ENCODE measurements at regions not wholly inside any gene's neighbourhood (a gene's known extent, or its start where the extent isn't known, plus 50 kb on each side); places are given as distances from the start of the nearest gene placed in this dataset.

DNA sequence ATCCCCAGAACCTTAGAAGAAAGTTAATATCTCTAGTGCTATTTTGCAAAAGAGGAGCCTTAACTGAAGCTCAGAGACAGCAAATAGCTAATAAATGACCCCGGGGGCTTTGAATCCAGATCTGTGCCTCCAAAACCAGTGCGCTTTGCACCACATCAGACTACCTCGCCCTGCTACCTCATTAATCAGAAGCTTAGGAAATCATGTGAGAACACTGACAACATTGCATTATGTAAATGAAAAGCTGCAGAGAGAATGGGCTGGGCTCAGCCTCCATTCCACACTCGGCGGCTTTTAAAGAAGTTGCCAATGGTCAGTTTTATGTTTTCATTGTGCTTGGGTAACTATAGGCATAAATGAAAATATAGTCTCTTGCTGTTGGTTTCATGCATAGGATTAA, 54.0 kb upstream of the STMND1 start:
- Histone ChIP-seq H3K4me3 (ENCODE audit: low read length) (no peak overlapping the region), H3K4me1 (ENCODE audit: control insufficient read depth, insufficient read depth, low read length) (no peaks in the 10 kb centered on the region), H3K36me3 (ENCODE audit: control insufficient read depth, insufficient read depth, low read length) (no peaks in the 10 kb centered on the region), H3K27me3 (ENCODE audit: control insufficient read depth, insufficient read depth, low read length) (peaks cover 3% of the 10 kb centered on the region), H3K27ac (ENCODE audit: low read length) (no peak overlapping the region), H3K9me3 (ENCODE audit: control insufficient read depth, insufficient read depth, low read length) (no peaks in the 10 kb centered on the region)
- no peak for ATAC-seq
- WGBS (ENCODE audit: insufficient coverage) = 95% methylated on average over 5 of the region's 5 CpGs
- Mint-ChIP-seq H3K36me3 (no peaks in the 10 kb centered on the region), H3K27me3 (ENCODE audit: low read depth in 2 of 2) (peaks cover 11 to 35% of the 10 kb centered on the region in 2 donors), H3K4me1 (no peaks in the 10 kb centered on the region), H3K4me3 (no peak overlapping the region), H3K9me3 (no peaks in the 10 kb centered on the region), H3K27ac (no peak overlapping the region)
- DNase-seq = no peak
- TF ChIP-seq, protein P1, sequence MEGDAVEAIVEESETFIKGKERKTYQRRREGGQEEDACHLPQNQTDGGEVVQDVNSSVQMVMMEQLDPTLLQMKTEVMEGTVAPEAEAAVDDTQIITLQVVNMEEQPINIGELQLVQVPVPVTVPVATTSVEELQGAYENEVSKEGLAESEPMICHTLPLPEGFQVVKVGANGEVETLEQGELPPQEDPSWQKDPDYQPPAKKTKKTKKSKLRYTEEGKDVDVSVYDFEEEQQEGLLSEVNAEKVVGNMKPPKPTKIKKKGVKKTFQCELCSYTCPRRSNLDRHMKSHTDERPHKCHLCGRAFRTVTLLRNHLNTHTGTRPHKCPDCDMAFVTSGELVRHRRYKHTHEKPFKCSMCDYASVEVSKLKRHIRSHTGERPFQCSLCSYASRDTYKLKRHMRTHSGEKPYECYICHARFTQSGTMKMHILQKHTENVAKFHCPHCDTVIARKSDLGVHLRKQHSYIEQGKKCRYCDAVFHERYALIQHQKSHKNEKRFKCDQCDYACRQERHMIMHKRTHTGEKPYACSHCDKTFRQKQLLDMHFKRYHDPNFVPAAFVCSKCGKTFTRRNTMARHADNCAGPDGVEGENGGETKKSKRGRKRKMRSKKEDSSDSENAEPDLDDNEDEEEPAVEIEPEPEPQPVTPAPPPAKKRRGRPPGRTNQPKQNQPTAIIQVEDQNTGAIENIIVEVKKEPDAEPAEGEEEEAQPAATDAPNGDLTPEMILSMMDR (IDR thresholded peaks at IDR 0.05) = no peak
- intact Hi-C loops (cut with micrococcal nuclease) = no loop called here

DNA sequence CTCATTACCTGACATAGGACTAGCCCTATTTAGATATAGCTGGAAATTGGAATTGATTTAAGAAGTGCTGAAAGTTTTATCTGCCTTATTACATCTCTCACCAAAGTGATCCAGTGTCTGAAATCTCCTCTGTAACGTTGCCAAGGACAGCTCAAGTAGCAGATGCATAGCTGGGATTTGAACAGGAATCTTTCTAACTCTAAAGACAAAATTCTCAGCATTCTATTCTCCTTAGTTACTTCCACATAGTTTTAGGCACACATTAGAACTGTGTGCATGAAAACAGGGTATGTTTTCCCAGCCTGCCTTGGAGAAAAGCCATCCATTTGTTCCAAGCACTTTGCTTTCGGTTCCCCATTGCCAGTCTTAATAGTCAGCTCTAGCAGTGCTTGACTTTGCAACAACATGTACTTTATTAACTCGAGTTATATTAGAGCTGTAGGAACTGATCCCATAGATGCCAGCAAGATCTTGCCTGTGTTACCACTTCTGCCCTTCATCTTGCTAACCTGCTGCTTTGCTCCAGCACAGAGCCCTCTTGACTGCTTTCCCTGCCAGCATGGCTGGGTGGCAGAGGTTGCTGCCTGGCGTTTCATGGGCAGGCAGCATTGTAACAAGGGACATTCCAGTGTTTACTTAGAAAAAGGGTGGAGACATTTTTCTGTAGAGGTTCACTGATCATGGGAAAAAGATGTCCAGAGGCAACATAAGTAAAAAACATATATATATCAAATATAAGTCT, 56.1 kb upstream of the STMND1 start:
- TF ChIP-seq, protein P1 (IDR thresholded peaks at IDR 0.05) = no peak
- Histone ChIP-seq H3K27ac (ENCODE audit: low read length) (no peak overlapping the region), H3K4me1 (ENCODE audit: control insufficient read depth, insufficient read depth, low read length) (no peaks in the 10 kb centered on the region), H3K27me3 (ENCODE audit: control insufficient read depth, insufficient read depth, low read length) (peaks cover 7% of the 10 kb centered on the region), H3K36me3 (ENCODE audit: control insufficient read depth, insufficient read depth, low read length) (no peaks in the 10 kb centered on the region), H3K9me3 (ENCODE audit: control insufficient read depth, insufficient read depth, low read length) (no peaks in the 10 kb centered on the region), H3K4me3 (ENCODE audit: low read length) (no peak overlapping the region)
- no peak overlapping the region for H3K4me3 Mint-ChIP-seq
- no peaks in the 10 kb centered on the region for H3K9me3 Mint-ChIP-seq
- ATAC-seq (no peak), DNase-seq (no peak)
- whole genome bisulfite sequencing (ENCODE audit: insufficient coverage) = 77% methylated on average over 4 of the region's 4 CpGs
- H3K27me3 Mint-ChIP-seq (ENCODE audit: low read depth in 2 of 2) = peaks cover 11 to 46% of the 10 kb centered on the region in 2 donors
- intact Hi-C loops (cut with micrococcal nuclease) = no loop called here
- H3K36me3 Mint-ChIP-seq = no peaks in the 10 kb centered on the region
- no peak overlapping the region for H3K27ac Mint-ChIP-seq
- no peaks in the 10 kb centered on the region for H3K4me1 Mint-ChIP-seq

DNA sequence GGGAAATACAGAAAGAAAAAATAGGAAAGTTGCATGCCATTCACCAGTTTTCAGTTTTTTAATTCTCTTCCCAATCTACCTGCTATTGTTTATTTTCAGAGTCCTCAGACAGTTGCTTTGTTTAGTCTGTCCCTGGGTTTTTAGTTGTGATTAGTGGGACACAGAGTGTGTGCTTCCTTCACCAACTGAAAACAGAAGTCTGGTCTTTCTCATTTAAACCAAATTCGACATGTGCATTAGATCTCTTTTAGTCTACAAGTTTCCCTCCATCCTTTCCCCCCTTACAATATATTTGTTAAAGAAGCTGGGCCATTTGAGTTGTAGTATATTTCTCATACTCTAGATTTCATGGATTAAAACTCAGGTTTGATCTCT, 58.7 kb upstream of the STMND1 start:
- WGBS (ENCODE audit: insufficient coverage) = no CpG with 5 or more reads among the region's 1 CpG
- no peak overlapping the region for H3K4me3 ChIP-seq (ENCODE audit: low read length)
- H3K27me3 ChIP-seq (ENCODE audit: control insufficient read depth, insufficient read depth, low read length) = peaks cover 7% of the 10 kb centered on the region
- H3K27ac ChIP-seq (ENCODE audit: low read length) = no peak overlapping the region
- Mint-ChIP-seq H3K9me3 (peaks cover 2% of the 10 kb centered on the region in 2 donors), H3K36me3 (no peaks in the 10 kb centered on the region), H3K4me3 (no peak overlapping the region), H3K27me3 (ENCODE audit: low read depth in 2 of 2) (peaks cover 16 to 59% of the 10 kb centered on the region in 2 donors), H3K27ac (no peak overlapping the region), H3K4me1 (no peaks in the 10 kb centered on the region)
- H3K9me3 ChIP-seq (ENCODE audit: control insufficient read depth, insufficient read depth, low read length) = no peaks in the 10 kb centered on the region
- ATAC-seq = no peak
- no peaks in the 10 kb centered on the region for H3K4me1 ChIP-seq (ENCODE audit: control insufficient read depth, insufficient read depth, low read length)
- TF ChIP-seq, protein P1 (IDR thresholded peaks at IDR 0.05) = no peak
- DNase-seq = no peak
- no peaks in the 10 kb centered on the region for H3K36me3 ChIP-seq (ENCODE audit: control insufficient read depth, insufficient read depth, low read length)
- intact Hi-C loops (cut with micrococcal nuclease) = no loop called here
